HEK293 (cell line): ENCODE measurements at regions not wholly inside any gene's neighbourhood (a gene's known extent, or its start where the extent isn't known, plus 50 kb on each side); places are given as distances from the start of the nearest gene placed in this dataset.

Experiments
- CTCF ChIA-PET: fragments of 350-600 bp; formaldehyde crosslinking; extraction: SDS; loops from one replicate; lab custom pipeline; 2021; ENCODE audit warnings: antibody characterized with exemption; lab: Yijun Ruan, JAX
- POLR2A ChIA-PET: fragments of 300-600 bp; formaldehyde crosslinking; extraction: SDS; loops from one replicate; lab custom pipeline; 2020; ENCODE audit warnings: antibody characterized with exemption, inconsistent platforms; lab: Yijun Ruan, JAX
- H3K27ac ChIP-seq: fragments of 200-500 bp; sonication (Bioruptor generic); 2 replicates; pipeline ENCODE4 v1.5.1; 2014; ENCODE audit warnings: low read depth, low read length, control low read depth, inconsistent platforms; ENCODE audit errors: extremely low read depth
- H3K36me3 ChIP-seq, 2 experiments: fragments of 200-500 bp in 1 of 2; sonication (Bioruptor generic) in 1 of 2; 1 replicate in 1 of 2; 2 replicates in 1 of 2; pipeline ENCODE4 v1.5.1; 2014 to 2017; ENCODE audit warnings: inconsistent platforms in 2 of 2, low read length in 2 of 2; ENCODE audit not compliant: control insufficient read depth in 2 of 2, insufficient read depth in 1 of 2
- H3K4me1 ChIP-seq: fragments of 200-500 bp; sonication (Bioruptor generic); 2 replicates; pipeline ENCODE4 v1.5.1; 2014; ENCODE audit warnings: mild to moderate bottlenecking, low read length, inconsistent platforms; ENCODE audit not compliant: control insufficient read depth, insufficient read depth
- H3K4me3 ChIP-seq: 2 replicates; pipeline ENCODE4 v1.5.1; 2011; ENCODE audit warnings: low read depth, mild to moderate bottlenecking, control low read depth, low read length, moderate library complexity
- H3K9me3 ChIP-seq: fragments of 200-500 bp; sonication (Bioruptor generic); 2 replicates; pipeline ENCODE4 v1.5.1; 2014; ENCODE audit warnings: low read depth, low read length, inconsistent platforms; ENCODE audit not compliant: control insufficient read depth, insufficient read depth
- BCL11B ChIP-seq: fragments of 450-650 bp; formaldehyde crosslinking; IDR thresholded peaks from 2 replicates; pipeline ENCODE4 v1.5.1; 2016; ENCODE audit warnings: low read depth, missing biosample characterization, missing genetic modification characterization
- BCL6B ChIP-seq: fragments of 450-650 bp; formaldehyde crosslinking; IDR thresholded peaks from 2 replicates; pipeline ENCODE4 v1.5.1; 2017; ENCODE audit warnings: missing biosample characterization, missing genetic modification characterization
- GFI1B ChIP-seq: fragments of 450-650 bp; formaldehyde crosslinking; IDR thresholded peaks from 2 replicates; pipeline ENCODE4 v1.5.1; 2016; ENCODE audit warnings: missing biosample characterization, missing genetic modification characterization
- HOXD13 ChIP-seq: sonication (generic); formaldehyde crosslinking; IDR thresholded peaks from 2 replicates; pipeline ENCODE4 v1.8.0; 2022; ENCODE audit warnings: missing genetic modification reagents, borderline replicate concordance
- ZBTB20 ChIP-seq: fragments of 450-650 bp; formaldehyde crosslinking; IDR thresholded peaks from 2 replicates; pipeline ENCODE4 v1.5.1; 2016; ENCODE audit warnings: missing biosample characterization, missing genetic modification characterization
- ZIC2 ChIP-seq: fragments of 450-650 bp; formaldehyde crosslinking; IDR thresholded peaks from 2 replicates; pipeline ENCODE4 v1.5.1; 2016; ENCODE audit warnings: missing biosample characterization, missing genetic modification characterization
- ZNF155 ChIP-seq: fragments of 450-650 bp; formaldehyde crosslinking; IDR thresholded peaks from 2 replicates; pipeline ENCODE4 v1.5.1; 2016; ENCODE audit warnings: missing biosample characterization, missing genetic modification characterization
- ZNF18 ChIP-seq: fragments of 450-650 bp; formaldehyde crosslinking; IDR thresholded peaks from 2 replicates; pipeline ENCODE4 v1.5.1; 2016; ENCODE audit warnings: missing biosample characterization, missing genetic modification characterization
- ZNF23 ChIP-seq: fragments of 450-650 bp; formaldehyde crosslinking; IDR thresholded peaks from 2 replicates; pipeline ENCODE4 v1.5.1; 2016; ENCODE audit warnings: missing biosample characterization, missing genetic modification characterization, borderline replicate concordance
- ZNF266 ChIP-seq: fragments of 450-650 bp; formaldehyde crosslinking; IDR thresholded peaks from 2 replicates; pipeline ENCODE4 v1.5.1; 2016; ENCODE audit warnings: missing biosample characterization, missing genetic modification characterization, low read depth
- ZNF341 ChIP-seq: fragments of 450-650 bp; formaldehyde crosslinking; IDR thresholded peaks from 2 replicates; pipeline ENCODE4; 2016; ENCODE audit warnings: low read depth, missing biosample characterization, missing genetic modification characterization
- ZNF404 ChIP-seq: fragments of 450-650 bp; formaldehyde crosslinking; IDR thresholded peaks from 2 replicates; pipeline ENCODE4 v1.5.1; 2017; ENCODE audit warnings: missing biosample characterization, missing genetic modification characterization
- ZNF423 ChIP-seq: fragments of 450-650 bp; formaldehyde crosslinking; IDR thresholded peaks from 2 replicates; pipeline ENCODE4 v1.5.1; 2016; ENCODE audit warnings: missing biosample characterization, missing genetic modification characterization
- ZNF426 ChIP-seq: fragments of 450-650 bp; formaldehyde crosslinking; IDR thresholded peaks from 2 replicates; pipeline ENCODE4 v1.5.1; 2017; ENCODE audit warnings: missing biosample characterization, missing genetic modification characterization, mild to moderate bottlenecking, inconsistent platforms, moderate library complexity
- ZNF571 ChIP-seq: fragments of 450-650 bp; formaldehyde crosslinking; IDR thresholded peaks from 2 replicates; pipeline ENCODE4 v1.5.0; 2017; ENCODE audit warnings: missing biosample characterization, missing genetic modification characterization
- ZNF624 ChIP-seq: fragments of 450-650 bp; formaldehyde crosslinking; IDR thresholded peaks from 2 replicates; pipeline ENCODE4 v1.5.1; 2017; ENCODE audit warnings: missing biosample characterization, missing genetic modification characterization

- H3K27ac ChIP-seq: no peak overlapping the region
- TF ChIP-seq ZIC2 (tag by site-specific recombination): no peak
- no peak for TF ChIP-seq ZBTB20 (tag by site-specific recombination)
- no peak for TF ChIP-seq ZNF341 (tag by site-specific recombination)
- TF ChIP-seq ZNF571 (tag by site-specific recombination): no peak
- TF ChIP-seq ZNF404 (tag by site-specific recombination): no peak
- TF ChIP-seq ZNF624 (tag by site-specific recombination): no peak
- no peak overlapping the region for H3K4me3 ChIP-seq
- H3K4me1 ChIP-seq: no peaks in the 10 kb centered on the region
- POLR2A ChIA-PET: no interaction called here
- no peaks in the 10 kb centered on the region for H3K9me3 ChIP-seq
- CTCF ChIA-PET: no interaction called here
- no peaks in the 10 kb centered on the region for H3K36me3 ChIP-seq
Observed at GRCh38 chr3:178233371-178234071, 302.7 kb upstream of the KCNMB2 start.

- TF ChIP-seq ZNF23 (tag by site-specific recombination): no peak
- TF ChIP-seq ZNF18 (tag by site-specific recombination): no peak
- TF ChIP-seq ZNF426 (tag by site-specific recombination): no peak
- TF ChIP-seq GFI1B: no peak
- TF ChIP-seq ZNF155 (tag by site-specific recombination): no peak
- no peak for TF ChIP-seq HOXD13 (CRISPR knock-in tag)
- TF ChIP-seq BCL6B: no peak
- TF ChIP-seq ZNF423 (tag by site-specific recombination): no peak
- H3K27ac ChIP-seq: no peak overlapping the region
- no peaks in the 10 kb centered on the region for H3K9me3 ChIP-seq
- H3K4me3 ChIP-seq: no peak overlapping the region
- H3K4me1 ChIP-seq: no peaks in the 10 kb centered on the region
- no peaks in the 10 kb centered on the region for H3K36me3 ChIP-seq
- ChIA-PET POLR2A (no interaction called here), CTCF (no interaction called here)
Observed at GRCh38 chr3:178236555-178237277, 299.5 kb upstream of the KCNMB2 start.

GRCh38 chr3:178238179-178238578 is 298.1 kb upstream of the KCNMB2 start:
- Histone ChIP-seq H3K9me3 (no peaks in the 10 kb centered on the region), H3K27ac (no peak overlapping the region), H3K4me1 (no peaks in the 10 kb centered on the region), H3K4me3 (no peak overlapping the region), H3K36me3 (no peaks in the 10 kb centered on the region)
- TF ChIP-seq ZNF266 (tag by site-specific recombination) (no peak), BCL11B (no peak)
- ChIA-PET CTCF (no interaction called here), POLR2A (no interaction called here)
